ENCODE measurements at regions not wholly inside any gene's neighbourhood (a gene's known extent, or its start where the extent isn't known, plus 50 kb on each side); places are given as distances from the start of the nearest gene placed in this dataset.
"Not testable (repeated sequence)": the region's sequence is repeated elsewhere in the genome, so short reads cannot be mapped to it uniquely, and the experiment has no call there.

DNA sequence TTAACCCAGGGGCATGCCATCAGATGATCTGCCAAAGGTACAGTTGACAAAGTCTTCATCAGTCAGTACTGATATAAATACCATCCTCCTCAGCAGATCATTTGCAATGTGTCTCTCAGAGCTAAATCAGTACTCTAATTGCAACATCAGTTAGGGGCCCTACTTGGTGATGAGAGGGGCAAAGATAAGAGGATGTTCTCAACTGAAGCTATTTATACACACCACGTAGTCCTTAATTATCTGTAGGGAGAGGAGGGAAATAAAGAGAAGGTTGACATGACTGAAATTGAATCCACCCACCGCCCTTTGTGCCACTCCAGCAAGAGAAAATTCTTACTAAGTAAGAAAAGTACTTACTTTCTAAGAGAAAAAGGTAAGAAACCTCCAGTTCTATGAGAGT, 157.8 kb upstream of the NUDT4 start:
- DNase-seq = no peak

DNA sequence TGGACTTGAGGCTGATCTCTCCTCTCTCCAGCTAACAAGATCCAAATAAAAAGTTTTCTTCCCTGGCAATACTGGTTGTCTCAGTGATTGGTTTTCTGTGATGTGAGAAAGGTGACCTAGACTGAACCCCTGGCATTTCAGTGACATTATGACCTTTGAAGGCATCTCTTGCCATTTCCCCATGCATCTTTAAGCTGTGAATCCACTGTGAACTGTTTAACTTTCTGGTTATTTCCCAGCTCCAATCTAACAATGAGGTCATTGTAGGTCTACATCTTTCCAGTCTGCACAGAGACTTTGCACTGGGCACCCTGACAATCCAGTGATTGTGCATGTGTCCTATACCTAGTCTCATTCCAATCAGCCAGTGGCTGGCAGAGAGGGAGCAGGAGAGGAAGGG, 155.9 kb upstream of the NUDT4 start:
- no peak for DNase-seq

DNA sequence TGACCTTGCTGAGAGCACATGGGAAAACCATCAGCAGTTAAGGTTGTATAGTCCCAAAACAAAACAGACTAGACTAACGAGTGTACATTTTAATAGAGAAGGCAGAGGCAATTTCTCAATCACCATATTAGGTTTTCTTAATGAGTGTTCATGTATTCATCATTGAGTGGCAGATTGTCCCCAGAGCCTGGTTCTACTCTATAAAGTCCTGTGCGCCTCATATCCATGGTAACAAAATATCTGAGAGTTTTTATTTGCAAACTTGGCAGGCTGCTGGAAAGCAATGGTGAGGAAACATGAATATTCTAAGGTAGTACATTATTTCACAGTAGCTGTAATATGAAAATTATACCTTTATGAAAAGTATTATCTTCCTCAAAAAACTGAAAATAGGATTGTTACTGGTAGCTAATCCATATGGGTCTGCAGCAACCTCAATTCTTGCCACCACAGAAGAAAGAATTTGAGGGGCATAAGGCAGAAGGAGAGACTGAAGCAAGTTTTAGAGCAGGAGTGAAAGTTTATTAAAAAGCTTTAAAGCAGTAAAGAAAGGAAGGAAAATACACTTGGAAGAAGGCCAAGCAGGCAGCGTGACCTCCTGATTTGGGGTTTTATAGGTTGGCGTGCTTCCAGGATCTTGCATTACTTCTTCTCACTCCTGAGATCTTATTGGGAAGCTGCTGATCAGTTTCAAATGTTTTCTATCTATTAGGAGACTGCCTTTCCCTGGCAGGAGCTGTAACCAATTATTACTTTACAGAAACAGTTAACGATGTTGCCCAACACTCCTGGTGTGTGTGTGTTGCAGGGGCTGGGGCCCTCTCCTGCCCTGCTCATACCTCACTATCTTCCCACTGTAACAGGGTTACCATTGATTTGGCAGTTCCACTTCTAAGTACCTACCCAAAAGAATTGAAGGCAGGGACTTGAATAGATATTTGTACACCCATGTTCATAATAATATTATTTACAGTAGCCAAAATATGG, 154.0 kb upstream of the NUDT4 start:
- no peak for DNase-seq

DNA sequence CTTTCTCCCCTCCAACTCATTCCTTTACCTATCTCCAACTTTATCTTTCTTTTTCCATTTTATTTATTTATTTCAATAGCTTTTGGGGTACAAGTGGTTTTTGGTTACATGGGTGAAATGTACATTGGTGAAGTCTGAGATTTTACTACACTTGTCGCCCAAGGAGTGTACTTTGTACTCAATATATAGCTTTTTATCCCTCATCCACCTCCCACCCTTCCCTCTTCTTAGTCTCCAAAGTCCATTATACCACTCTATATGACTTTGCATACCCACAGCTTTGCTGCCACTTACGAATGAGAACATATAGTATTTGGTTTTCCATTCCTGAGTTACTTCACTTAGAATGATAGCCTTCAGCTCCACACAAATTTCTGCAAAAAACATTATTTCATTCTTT, 152.6 kb upstream of the NUDT4 start:
- DNase-seq = no peak

DNA sequence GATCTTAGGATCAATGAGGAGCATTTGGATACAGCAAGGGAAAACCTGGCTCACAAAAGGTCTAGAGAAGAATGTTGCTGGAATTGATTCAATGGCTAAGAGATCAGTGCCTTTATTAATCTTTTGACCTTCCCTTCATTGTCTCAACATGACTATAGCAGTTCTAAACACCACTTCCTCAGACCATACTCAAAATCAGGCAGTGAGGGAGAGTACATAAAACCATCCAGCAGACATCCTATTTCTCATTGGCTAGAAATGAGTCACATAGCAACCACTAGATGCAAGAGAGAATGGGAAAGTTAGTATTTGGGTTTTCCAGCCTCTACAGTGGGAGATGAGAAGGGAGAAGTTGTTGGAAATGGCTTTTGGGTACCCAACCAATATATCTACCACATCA, 151.4 kb upstream of the NUDT4 start:
- no peak for DNase-seq

DNA sequence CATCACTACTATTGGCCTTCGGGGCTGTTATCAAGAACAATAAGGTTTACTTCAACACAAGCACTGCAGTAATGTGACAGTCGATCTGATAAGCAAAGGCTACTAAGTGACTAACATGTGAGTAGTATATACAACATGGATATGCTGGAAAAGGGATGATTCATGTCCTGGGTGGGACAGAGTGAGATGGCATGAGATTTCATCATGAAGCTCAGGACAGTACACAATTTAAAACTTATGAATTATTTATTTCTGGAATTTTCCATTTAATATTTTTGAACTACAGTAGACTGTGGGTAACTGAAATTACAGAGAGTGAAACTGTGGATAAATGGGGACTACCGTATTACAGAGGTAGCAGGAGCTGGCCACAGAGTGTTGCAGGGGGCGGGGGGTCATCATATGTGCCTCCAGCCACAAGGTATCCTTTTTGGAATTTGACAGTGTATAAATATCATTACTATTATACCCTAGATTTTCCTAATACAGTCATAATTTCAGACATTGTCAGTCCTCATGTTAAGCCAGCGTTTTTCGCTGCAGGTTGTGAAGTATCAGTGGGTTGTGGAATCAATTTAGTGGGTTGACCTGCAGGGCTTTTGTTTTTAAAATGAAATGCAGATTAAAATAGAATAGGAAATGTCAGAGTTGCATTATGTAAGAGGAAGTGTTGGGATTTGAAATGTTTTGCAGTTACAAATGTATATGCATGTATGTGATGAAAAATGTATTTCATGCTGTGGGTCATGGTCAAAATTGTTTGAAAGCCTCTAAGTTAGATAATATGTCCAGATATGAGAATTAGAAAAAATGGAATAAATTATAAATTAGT, 148.0 kb upstream of the NUDT4 start:
- DNase-seq = no peak

DNA sequence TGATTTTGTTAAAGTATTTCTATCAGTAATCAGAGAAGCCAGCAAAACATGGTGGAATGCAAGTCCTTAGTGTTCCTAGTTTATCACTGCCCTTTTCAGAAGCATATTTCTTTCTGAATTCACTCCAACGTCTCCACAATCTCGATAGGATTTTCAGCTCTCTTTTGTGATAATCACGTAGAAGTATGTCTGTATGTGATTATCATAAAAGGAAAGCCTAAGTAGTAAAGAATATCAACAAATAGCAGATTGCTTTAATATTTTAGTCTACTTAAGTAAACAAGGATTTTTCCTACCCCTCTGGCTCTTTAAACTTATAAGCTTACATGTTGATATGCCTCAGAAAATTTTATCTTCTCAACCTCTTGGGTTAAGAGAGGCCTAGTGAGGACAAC, 147.4 kb upstream of the NUDT4 start:
- no peak for DNase-seq

DNA sequence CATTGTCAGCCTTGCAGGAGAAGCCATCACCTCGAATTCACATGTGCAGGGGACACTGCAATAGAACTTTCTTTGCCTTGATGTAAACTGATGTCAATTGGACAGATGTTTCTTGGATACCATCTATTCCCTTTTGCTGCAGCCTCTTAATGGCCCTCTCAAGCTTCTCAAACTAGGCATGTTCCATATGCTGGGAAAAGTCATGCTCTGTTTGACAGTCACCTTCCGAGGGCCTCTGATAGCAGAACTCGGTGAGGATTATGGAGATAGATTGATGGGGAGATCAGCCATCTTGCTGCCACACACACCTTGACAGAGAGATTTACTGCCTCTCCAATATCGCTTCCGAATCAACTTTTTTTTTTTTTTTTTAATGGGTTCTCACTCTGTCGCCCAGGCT, 145.8 kb upstream of the NUDT4 start:
- DNase-seq = no peak

DNA sequence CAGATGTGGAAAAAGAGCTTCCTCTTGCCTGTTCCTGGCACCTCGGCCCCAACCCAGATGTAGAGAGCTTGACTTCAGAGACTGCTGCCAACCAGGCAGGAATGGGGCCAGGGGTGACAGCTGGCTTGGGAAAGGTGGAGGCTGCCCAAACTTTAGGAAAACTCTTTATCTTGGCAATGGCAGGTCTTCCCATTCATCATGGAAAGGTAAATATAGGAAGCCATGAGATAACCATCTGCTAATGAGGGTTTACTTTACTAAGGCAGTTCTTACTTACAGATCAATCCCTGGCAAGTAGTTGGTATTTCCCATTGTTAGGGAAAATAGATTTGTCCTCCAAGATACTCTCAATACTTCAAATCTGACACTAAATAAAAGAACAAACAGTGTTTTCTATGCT, 143.1 kb upstream of the NUDT4 start:
- DNase-seq = no peak

DNA sequence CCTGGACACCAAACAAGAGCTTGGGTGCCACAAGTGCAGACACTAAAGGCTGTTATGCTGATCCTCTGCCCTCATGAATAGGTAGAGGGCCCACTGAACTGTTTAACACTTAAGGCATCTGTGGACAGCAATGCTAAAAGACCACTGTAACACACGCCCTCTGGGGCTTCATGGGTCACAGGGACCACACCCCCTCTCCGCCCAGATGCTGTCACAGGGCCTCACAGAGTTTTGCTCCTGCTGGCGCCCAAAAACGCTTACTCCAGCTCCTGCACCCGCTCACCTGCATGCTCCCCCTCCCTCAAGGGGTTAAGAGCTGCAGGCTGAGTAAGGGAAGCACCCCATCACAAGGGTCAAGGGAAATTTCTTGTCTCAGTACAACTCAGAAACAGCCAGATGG, 141.8 kb upstream of the NUDT4 start:
- DNase-seq = no peak

DNA sequence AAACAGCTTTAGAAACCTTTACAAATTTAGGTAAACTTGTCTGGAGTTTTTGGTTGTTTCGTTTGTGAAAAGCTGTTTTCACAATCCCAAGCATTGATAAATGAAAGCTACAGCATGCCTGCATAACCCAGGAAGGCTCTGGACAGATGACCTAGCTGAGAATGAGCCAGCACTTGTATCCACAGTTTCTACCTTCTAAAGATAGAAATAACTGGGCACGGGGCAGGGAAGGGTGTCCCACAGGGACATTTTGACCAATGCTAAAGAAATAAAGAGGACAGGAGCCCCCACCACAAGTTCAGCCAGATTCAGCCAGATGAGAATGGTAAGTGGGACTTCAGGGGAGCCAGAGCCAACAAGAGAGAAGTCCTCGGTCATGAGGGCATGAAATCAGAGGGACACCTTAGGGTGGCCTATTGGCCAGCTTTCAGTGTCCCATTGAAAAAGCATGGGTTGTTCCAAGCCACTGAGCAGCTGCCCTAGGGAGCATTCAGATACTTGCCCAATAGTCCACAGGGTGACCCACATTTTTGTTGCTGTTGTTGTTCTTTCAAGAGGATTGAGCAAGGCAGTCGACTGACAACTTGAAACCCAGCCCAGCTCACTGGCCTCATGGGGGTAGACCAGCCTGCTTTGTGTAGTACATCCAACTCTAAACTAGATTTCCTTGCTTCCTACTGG, 140.3 kb upstream of the NUDT4 start:
- no peak for DNase-seq

DNA sequence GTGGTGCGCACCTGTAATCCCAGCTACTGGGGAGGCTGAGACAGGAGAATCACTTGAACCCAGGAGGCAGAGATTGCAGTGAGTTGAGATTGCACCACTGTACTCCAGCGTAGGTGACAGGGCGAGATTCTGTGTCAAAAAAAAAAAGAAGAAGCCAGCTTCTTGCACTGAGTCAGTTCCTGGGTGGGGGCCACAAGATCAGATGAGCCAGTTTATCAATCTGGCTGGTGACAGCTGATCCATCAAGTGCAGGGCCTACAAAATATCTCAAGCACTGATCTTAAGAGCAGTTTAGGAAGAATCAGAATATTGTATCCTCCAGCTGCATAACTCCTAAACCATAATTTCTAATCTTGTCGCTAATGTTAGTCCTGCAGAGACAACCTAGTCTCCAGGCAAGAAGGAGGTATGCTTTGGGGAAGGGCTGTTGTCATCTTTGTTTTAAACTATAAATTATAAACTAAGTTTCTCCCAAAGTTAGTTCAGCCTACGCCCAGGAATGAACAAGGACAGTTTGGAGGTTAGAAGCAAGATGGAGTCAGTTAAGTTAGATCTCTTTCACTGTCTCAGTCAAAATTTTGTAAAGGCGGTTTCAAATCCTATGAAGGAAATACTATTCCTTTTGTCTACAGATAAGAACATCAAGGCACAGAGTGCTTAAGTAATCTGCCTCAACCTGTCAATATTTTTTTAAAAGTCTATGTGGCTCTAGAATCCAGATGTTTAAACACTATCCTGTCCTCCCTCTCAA, 139.0 kb upstream of the NUDT4 start:
- DNase-seq = not testable (repeated sequence)

DNA sequence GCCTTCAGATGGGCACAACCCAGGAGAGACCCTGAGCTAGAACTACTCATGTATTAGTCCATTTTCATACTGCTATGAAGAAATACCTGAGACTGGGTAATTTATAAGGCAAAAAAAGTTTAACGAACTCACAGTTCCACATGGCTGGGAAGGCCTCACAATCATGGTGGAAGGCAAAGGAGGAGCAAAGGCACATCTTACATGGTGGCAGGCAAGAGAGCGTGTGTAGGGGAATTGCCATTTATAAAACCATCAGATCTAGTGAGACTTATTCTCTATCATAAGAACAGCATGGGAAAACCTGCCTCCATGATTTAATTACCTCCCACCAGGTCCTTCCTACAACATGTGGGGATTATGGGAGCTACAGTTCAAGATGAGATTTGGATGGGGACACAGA, 137.9 kb upstream of the NUDT4 start:
- DNase-seq = not testable (repeated sequence)

DNA sequence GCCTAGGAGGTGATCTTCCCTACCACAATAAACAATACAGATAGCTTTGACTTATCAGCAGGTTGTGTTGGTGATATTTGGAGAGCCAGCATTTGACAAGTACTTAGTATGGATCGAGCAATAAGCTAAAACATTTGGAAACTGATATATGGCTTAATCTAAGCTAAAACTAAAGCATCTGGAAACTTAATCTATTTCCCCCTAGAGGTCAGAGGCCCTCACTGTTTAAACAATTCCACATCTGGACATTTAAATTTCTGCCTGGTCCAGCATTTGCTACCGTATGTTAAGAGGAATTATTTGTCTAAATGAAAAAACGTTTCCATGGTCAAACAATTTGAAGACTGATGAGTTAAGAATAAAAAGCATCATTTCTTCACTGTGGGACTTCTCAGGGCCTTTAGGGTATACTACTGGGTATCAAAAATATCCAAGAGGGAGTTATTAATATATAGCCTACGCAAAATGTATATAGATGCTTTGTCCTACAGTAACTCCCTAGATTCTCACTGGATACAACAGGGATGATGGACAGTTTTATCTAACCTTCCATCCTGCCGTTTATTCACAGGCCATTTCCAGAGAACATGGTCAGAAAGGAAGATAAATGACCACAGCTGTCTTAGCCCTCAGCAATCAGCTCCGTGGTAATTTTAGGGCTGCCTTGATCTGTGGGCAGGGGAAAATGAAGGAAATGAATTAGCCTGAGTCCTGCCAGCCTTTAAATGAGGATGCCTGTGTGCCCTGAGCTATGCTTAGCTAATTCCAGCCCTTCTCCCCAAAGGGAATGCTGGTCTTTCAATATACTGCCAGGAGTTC, 135.4 kb upstream of the NUDT4 start:
- no peak for DNase-seq

DNA sequence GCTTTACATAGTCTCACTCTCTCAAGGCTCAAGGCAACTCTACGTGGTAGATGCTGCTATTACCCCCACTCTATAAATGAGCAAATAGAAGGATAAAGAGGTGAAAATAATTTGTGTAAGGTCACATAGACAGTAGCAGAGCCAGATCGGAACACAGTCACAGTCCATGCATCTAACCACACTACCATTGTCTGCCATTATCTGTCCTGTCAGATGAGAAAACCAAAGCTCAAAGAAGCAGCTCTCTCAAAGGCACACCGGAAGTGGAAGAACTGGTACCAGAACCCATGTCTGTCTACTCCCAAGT, 134.4 kb upstream of the NUDT4 start:
- no peak for DNase-seq

DNA sequence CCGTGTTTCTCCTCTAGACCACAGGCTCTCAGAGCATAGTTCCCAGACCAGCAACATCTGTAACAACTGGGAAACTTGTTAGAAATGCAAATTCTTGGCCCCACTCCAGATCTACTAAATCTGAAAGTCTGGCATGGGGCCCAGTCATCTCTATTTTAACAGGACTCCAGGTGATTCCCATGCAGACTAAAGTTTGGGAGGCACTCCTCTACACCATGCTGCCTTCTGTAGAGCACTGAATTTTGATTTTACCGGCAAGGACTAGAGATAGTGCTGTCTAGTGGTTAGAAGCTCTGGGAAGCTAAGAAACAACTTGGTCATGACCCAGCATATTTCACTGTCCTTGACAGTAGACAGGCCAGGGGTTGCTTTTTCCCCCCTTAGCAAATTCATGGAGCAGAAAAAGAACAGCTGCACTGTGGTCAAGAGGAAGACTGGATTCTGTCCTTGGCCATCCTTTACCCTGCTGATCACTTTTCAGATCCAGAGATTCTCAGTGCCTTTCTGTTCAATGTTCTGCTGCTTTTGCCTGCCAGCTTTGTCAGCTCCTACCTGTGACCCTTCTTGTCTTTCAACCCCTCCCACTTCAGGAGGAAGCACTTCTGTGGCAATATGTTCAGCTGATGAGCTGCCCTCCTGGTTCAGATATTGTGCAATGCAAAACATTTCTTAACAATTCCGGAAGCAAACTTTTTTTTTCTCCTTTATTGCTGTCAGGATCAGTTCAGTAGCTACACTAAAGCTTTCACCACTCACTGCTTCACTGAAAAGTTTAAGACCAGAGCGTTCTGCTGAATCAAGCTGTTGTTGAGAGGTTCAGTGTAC, 133.8 kb upstream of the NUDT4 start:
- DNase-seq = no peak

DNA sequence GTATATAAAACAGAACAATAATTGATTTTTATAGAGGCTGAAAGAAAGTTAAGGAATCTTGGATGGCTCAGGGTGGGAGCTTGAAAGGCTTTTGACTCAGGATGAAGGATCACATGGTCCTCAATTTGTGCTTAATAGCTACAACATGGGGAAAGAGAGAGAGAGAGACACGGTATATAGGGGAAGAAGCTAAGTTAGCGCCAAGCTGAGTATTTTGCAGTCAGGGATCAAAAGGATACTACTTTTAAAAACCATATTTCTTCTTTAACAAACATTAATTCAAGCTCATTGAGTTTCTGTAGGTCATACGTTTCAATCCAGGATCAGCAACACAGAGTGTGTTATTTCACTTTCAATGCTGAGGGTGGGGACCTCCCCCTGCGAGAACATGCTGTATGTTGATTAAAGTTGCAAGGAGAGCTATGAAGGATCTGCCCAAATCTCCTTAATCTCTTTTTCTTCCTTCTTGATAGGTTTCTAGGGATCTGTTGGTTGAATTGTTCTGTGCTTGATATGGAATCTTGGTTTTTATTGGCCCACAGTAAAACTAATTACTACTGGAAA, 133.1 kb upstream of the NUDT4 start:
- no peak for DNase-seq

DNA sequence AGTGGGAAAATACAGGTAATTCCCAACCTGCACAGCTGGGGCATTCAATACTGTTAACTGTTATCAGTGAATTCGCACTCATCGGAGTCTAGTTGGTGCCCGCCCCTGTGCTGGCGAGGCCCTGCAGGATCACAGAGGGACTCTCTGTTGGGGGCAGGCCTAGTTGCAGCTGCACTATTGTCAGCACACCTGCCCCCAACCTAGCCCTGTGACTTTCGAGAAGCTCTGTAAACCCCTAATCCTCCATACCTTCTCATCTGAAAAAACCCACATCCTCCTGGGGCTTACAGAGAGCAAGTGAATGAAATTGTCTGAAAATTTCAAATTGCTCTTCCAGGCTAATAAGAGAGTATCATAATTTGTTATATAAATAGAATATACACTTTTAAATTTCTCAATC, 132.2 kb upstream of the NUDT4 start:
- DNase-seq = no peak

DNA sequence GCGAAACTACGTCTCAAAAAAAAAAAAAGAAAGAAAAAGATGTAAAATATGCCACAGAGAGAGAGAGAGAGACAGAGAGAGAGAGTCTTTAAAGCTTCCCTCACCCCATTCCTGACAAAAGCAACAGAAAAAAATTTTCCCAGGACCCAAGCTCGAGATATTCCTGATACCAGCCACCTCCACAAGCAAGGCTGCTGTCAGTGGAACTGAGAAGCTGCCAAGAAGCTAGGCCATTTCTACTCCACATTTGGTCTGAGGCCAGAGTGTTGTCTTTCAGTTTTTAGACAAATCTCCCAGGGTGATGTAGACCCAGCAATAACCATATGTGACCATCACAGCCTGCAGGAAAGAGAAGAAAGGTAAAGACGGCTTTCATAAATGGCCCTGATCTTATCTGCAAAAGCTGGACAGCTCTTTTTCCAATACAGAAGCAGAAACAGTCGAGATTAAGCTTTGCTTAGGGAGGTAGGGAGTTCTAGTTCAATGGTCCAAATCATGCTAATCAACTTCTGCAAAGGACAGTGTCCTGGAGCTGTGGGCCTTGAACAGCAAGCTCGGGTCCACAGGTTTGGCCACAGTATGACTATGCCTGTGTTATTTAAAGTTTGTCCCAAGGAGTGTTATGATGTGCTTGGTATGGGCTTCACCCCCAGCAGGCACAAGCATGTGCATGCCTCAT, 130.3 kb upstream of the NUDT4 start:
- no peak for DNase-seq

DNA sequence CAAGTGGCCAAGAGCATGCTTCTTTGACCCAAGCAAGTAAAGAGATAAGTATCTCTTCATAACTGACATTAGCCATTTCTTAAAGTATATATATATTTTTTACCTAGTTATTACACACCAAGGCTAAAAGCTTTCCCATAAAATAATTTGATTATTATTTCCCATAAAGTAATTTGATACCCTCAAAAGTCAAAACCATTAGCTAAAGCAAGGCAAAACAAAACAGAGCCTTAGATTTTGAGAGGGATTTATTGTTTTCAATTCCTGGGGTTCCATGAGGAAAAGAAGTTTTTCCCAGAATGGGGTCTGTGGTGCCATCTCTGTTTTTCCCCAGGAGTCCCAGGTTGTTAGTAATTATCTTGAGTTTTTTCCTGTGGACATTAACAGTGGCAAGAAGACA, 125.5 kb upstream of the NUDT4 start:
- no peak for DNase-seq

Measured in activated effector memory CD4-positive, alpha-beta T cell treated with Interleukin-2 at 50 U/mL for 16 hours (primary cell).